Stomach (tissue), 8 donors: ENCODE measurements at regions not wholly inside any gene's neighbourhood (a gene's known extent, or its start where the extent isn't known, plus 50 kb on each side); places are given as distances from the start of the nearest gene placed in this dataset.

Experiments
- DNase-seq, 2 donors: peaks; one replicate each; pipeline versions ENCODE4 v3.0.0 to v3.0.0-alpha.2; 2013 to 2019
- H3K27ac ChIP-seq, 5 donors: fragments of 200-600 bp in 4 of 5; sonication (generic) in 4 of 5; one replicate each; pipeline ENCODE4 v1.5.1; 2013 to 2019; ENCODE audit warnings: mild to moderate bottlenecking in 1 of 5, moderate library complexity in 1 of 5
- H3K27me3 ChIP-seq, 3 donors: fragments of 200-600 bp; sonication (generic); one replicate each; pipeline ENCODE4 v1.5.1; 2017 to 2019; ENCODE audit warnings: mixed run types in 1 of 3
- H3K36me3 ChIP-seq, 4 donors: fragments of 200-600 bp; sonication (generic); 1 replicate in 3 of 4; 2 replicates in 1 of 4; pipeline ENCODE4 v1.5.1; 2016 to 2019
- H3K4me1 ChIP-seq, 4 donors: fragments of 200-600 bp; sonication (generic); one replicate each; pipeline ENCODE4 v1.5.1; 2016 to 2019
- H3K4me3 ChIP-seq, 4 donors: fragments of 200-600 bp; sonication (generic) in 3 of 4; one replicate each; pipeline ENCODE4 v1.5.1; 2016 to 2019; ENCODE audit warnings: mild to moderate bottlenecking in 1 of 4
- H3K9me3 ChIP-seq, 4 donors: fragments of 200-600 bp; sonication (generic); one replicate each; pipeline ENCODE4 v1.5.1; 2016 to 2019
- CTCF ChIP-seq, 7 experiments: fragments of 450-650 bp in 4 of 7; fragments of 200-600 bp in 3 of 7; sonication (generic) in 3 of 7; IDR thresholded peaks; one replicate each; pipeline ENCODE4 v1.5.1; 2016 to 2019; ENCODE audit warnings: antibody characterized with exemption in 7 of 7, control low read depth in 2 of 7, mild to moderate bottlenecking in 1 of 7
- EP300 ChIP-seq: sonication (generic); formaldehyde crosslinking; IDR thresholded peaks from one replicate; pipeline ENCODE4 v1.6.1; 2017; ENCODE audit warnings: antibody characterized with exemption
- POLR2A ChIP-seq, 4 donors: fragments of 450-650 bp; IDR thresholded peaks; one replicate each; pipeline ENCODE4 v1.6.1; 2016; ENCODE audit warnings: antibody characterized with exemption in 4 of 4, control low read depth in 2 of 4, mild to moderate bottlenecking in 1 of 4, moderate library complexity in 1 of 4
- POLR2AphosphoS5 ChIP-seq, 3 donors: sonication (generic); formaldehyde crosslinking; IDR thresholded peaks; one replicate each; pipeline ENCODE4 v1.6.1; 2016; ENCODE audit warnings: antibody characterized with exemption in 3 of 3
- WGBS, 5 donors: extraction: QIAGEN DNeasy Blood & Tissue Kit in 3 of 5; methylation state at CpG; one replicate each; pipeline versions ENCODE4 v1.1.5 to v1.1.7; 2013 to 2018; 5-methylcytosine and 5-hydroxymethylcytosine counted together
- intact Hi-C: fragments of 100-400 bp; cut with DNase I; formaldehyde crosslinking; loops from one replicate; pipeline ENCODE4 v1.15.1; 2023; ENCODE audit warnings: low total_unique reads
- donor health status: healthy with polysubstance abuse.
- donor health status: Bipolar disorder and iron deficiency.
- donor health status: healthy.

GRCh38 chr10:131499566-131499965 is 188.0 kb upstream of the TCERG1L start:
- Histone ChIP-seq H3K4me1 (no peaks in the 10 kb centered on the region), H3K36me3 (no peaks in the 10 kb centered on the region), H3K27me3 (no peaks in the 10 kb centered on the region), H3K4me3 (no peak overlapping the region), H3K9me3 (peaks cover 0 to 37% (median 22%) of the 10 kb centered on the region in 4 donors), H3K27ac (no peak overlapping the region)
- intact Hi-C loops: no loop called here
- WGBS, 5 donors: 68 to 92% (median 83%) methylated on average over 3 of the region's 3 CpGs
- DNase-seq: no peak
- TF ChIP-seq POLR2A (IDR thresholded peaks at IDR 0.05) (no peak), POLR2AphosphoS5 (IDR thresholded peaks at IDR 0.05) (no peak), EP300 (no peak)

GRCh38 chr10:131500181-131500580 is 188.7 kb upstream of the TCERG1L start:
- Histone ChIP-seq H3K27ac (no peak overlapping the region), H3K9me3 (peaks cover 0 to 42% (median 24%) of the 10 kb centered on the region in 4 donors), H3K4me3 (no peak overlapping the region), H3K4me1 (no peaks in the 10 kb centered on the region), H3K27me3 (no peaks in the 10 kb centered on the region), H3K36me3 (no peaks in the 10 kb centered on the region)
- no peak for TF ChIP-seq POLR2AphosphoS5 (IDR thresholded peaks at IDR 0.05)
- no peak for TF ChIP-seq CTCF (IDR thresholded peaks at IDR 0.05)
- no peak for TF ChIP-seq POLR2A (IDR thresholded peaks at IDR 0.05)
- TF ChIP-seq EP300: no peak
- WGBS, 5 donors: 78 to 91% (median 89%) methylated on average over 9 of the region's 9 CpGs
- intact Hi-C loops: no loop called here
- no peak for DNase-seq

GRCh38 chr10:131500892-131501291 is 189.4 kb upstream of the TCERG1L start:
- 89 to 90% (median 90%) methylated on average over 5 of the region's 5 CpGs for WGBS, 5 donors
- intact Hi-C loops: no loop called here
- Histone ChIP-seq H3K4me3 (no peak overlapping the region), H3K27me3 (no peaks in the 10 kb centered on the region), H3K4me1 (no peaks in the 10 kb centered on the region), H3K27ac (no peak overlapping the region), H3K36me3 (no peaks in the 10 kb centered on the region), H3K9me3 (peaks cover 0 to 42% (median 24%) of the 10 kb centered on the region in 4 donors)
- DNase-seq: no peak
- TF ChIP-seq POLR2A (IDR thresholded peaks at IDR 0.05) (no peak), CTCF (IDR thresholded peaks at IDR 0.05) (no peak), POLR2AphosphoS5 (IDR thresholded peaks at IDR 0.05) (no peak)

- 88 to 99% (median 95%) methylated on average over 2 of the region's 2 CpGs for WGBS, 5 donors
- TF ChIP-seq CTCF (IDR thresholded peaks at IDR 0.05) (no peak), POLR2A (IDR thresholded peaks at IDR 0.05) (no peak), POLR2AphosphoS5 (IDR thresholded peaks at IDR 0.05) (no peak)
- intact Hi-C loops: no loop called here
- no peaks in the 10 kb centered on the region for H3K4me1 ChIP-seq
- DNase-seq: no peak
- H3K36me3 ChIP-seq: no peaks in the 10 kb centered on the region
- H3K4me3 ChIP-seq: no peak overlapping the region
- H3K27ac ChIP-seq: no peak overlapping the region
- peaks cover 0 to 42% (median 21%) of the 10 kb centered on the region in 4 donors for H3K9me3 ChIP-seq
- no peaks in the 10 kb centered on the region for H3K27me3 ChIP-seq
These were observed 192.5 kb upstream of the TCERG1L start for GRCh38 chr10:131503992-131504391.

GRCh38 chr10:131511391-131511790 is 199.9 kb upstream of the TCERG1L start:
- no peak for TF ChIP-seq EP300
- TF ChIP-seq CTCF (IDR thresholded peaks at IDR 0.05): no peak
- TF ChIP-seq POLR2AphosphoS5 (IDR thresholded peaks at IDR 0.05): no peak
- TF ChIP-seq POLR2A (IDR thresholded peaks at IDR 0.05): no peak
- Histone ChIP-seq H3K4me3 (no peak overlapping the region), H3K36me3 (no peaks in the 10 kb centered on the region), H3K9me3 (peaks cover 5 to 20% (median 9%) of the 10 kb centered on the region in 4 donors), H3K27ac (no peak overlapping the region), H3K4me1 (no peaks in the 10 kb centered on the region), H3K27me3 (peaks cover 0 to 21% (median 0%) of the 10 kb centered on the region in 3 donors)
- WGBS, 5 donors: 86 to 95% (median 91%) methylated on average over 9 of the region's 9 CpGs
- intact Hi-C loops: no loop called here
- DNase-seq: no peak
